Panc1 (cell line): ENCODE measurements at regions not wholly inside any gene's neighbourhood (a gene's known extent, or its start where the extent isn't known, plus 50 kb on each side); places are given as distances from the start of the nearest gene placed in this dataset.

Experiments
- ATAC-seq: fragments of 200-7000 bp; cut with Tn5 transposase; 2 replicates; pipeline ENCODE4 v1.9.1; 2020; ENCODE audit warnings: mild to moderate bottlenecking, moderate library complexity
- BruUV-seq: library from RNA; stranded (reverse); fragments of 400-500 nt; replicated peaks from 2 replicates; lab custom pipeline; 2021; lab: Mats Ljungman, UMichigan
- CTCF ChIA-PET: fragments of 300-600 bp; sonication (Branson Sonifier 250); formaldehyde crosslinking; loops from one replicate; lab custom pipeline; 2022; ENCODE audit warnings: antibody characterized with exemption; lab: Charles Lee
- POLR2A ChIA-PET: fragments of 300-600 bp; sonication (Branson Sonifier 250); formaldehyde crosslinking; loops from one replicate; lab custom pipeline; 2022; ENCODE audit warnings: antibody characterized with exemption; lab: Charles Lee
- DNase-seq: peaks from one replicate; pipeline ENCODE4 v3.0.0-alpha.2; 2010; ENCODE audit warnings: low read depth, low spot score
- H3K27ac ChIP-seq: 2 replicates; pipeline ENCODE4 v1.5.1; 2011; ENCODE audit warnings: mild to moderate bottlenecking, low read length, inconsistent platforms
- H3K27me3 ChIP-seq: fragments of 200-500 bp; sonication (Bioruptor generic); 2 replicates; pipeline ENCODE4 v1.6.0; 2014; ENCODE audit warnings: low read length, inconsistent platforms; ENCODE audit not compliant: control insufficient read depth, insufficient read depth
- H3K36me3 ChIP-seq: fragments of 200-500 bp; sonication (Bioruptor generic); 2 replicates; pipeline ENCODE4 v1.5.1; 2014; ENCODE audit warnings: inconsistent platforms, mild to moderate bottlenecking, low read length, moderate library complexity; ENCODE audit not compliant: control insufficient read depth, insufficient read depth
- H3K4me1 ChIP-seq: 2 replicates; pipeline ENCODE4 v1.5.1; 2011; ENCODE audit warnings: inconsistent platforms, mild to moderate bottlenecking, low read length, moderate library complexity; ENCODE audit not compliant: control insufficient read depth, insufficient read depth
- H3K4me3 ChIP-seq, 2 experiments: 2 replicates each; pipeline ENCODE4 v1.5.1; 2011 to 2012; ENCODE audit warnings: low read depth in 2 of 2, low read length in 2 of 2, mild to moderate bottlenecking in 2 of 2, inconsistent platforms in 1 of 2, moderate library complexity in 1 of 2
- H3K9me3 ChIP-seq: fragments of 200-500 bp; sonication (Bioruptor generic); 2 replicates; pipeline ENCODE4 v1.5.1; 2014; ENCODE audit warnings: low read depth, mild to moderate bottlenecking, inconsistent platforms, low read length, moderate library complexity; ENCODE audit not compliant: control insufficient read depth, insufficient read depth
- POLR2AphosphoS5 ChIP-seq: IDR thresholded peaks from 2 replicates; pipeline ENCODE4 v1.6.1; 2012; ENCODE audit warnings: mild to moderate bottlenecking, low read depth, low read length, moderate library complexity
- SIN3A ChIP-seq: IDR thresholded peaks from 2 replicates; pipeline ENCODE4 v1.6.1; 2012; ENCODE audit warnings: low read depth, mild to moderate bottlenecking, low read length, moderate library complexity, borderline replicate concordance; ENCODE audit not compliant: insufficient read depth
- TCF7L2 ChIP-seq: IDR thresholded peaks from 2 replicates; pipeline ENCODE4 v1.6.1; 2011; ENCODE audit warnings: mild to moderate bottlenecking, low read depth, low read length, inconsistent platforms
- in situ Hi-C: cut with HindIII; loops from 2 replicates; pipeline ENCODE4 v1.10.0; 2016; ENCODE audit warnings: low sequenced_read_pairs, low pct_unique_long_range_greater_than_20kb
- intact Hi-C: fragments of 100-400 bp; cut with micrococcal nuclease; formaldehyde crosslinking; loops from one replicate; pipeline ENCODE4 v1.10.0; 2022; ENCODE audit not compliant: unreplicated experiment
- TF ChIP-seq, protein P1 (sequence below), 2 experiments: IDR thresholded peaks; 2 replicates each; pipeline ENCODE4 v1.6.1; 2011 to 2012; ENCODE audit warnings: low read depth in 2 of 2, control low read depth in 1 of 2, low read length in 1 of 2, mild to moderate bottlenecking in 1 of 2, moderate library complexity in 1 of 2; ENCODE audit not compliant: insufficient read depth in 1 of 2
- TF ChIP-seq, protein P2 (sequence below): fragments of 450-650 bp; IDR thresholded peaks from 2 replicates; pipeline ENCODE4 v1.5.1; 2017; ENCODE audit warnings: mild to moderate bottlenecking

DNA sequence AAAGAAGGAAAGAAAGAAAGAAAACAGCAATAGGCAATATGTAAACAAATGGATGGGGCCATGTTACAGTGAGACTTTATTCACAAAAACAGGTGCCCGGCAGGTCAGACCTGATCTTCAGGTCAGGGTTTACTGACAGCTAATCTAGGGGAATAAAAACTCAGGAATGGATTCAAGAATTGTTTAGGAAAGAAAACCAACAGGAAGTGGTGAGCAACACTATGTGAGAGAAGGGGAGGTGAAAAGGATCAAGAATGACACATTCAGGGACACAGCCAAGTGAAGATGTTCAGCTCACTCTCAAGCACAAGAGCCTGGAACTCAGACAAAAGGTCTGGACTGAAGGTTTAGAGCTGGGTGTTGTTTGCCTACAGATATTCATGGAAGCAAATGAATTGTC, 244.5 kb downstream of the EFNB2 start:
- H3K27me3 ChIP-seq = no peaks in the 10 kb centered on the region
- BruUV-seq = no TSS peak
- H3K9me3 ChIP-seq = no peaks in the 10 kb centered on the region
- no peak for TF ChIP-seq SIN3A
- no peak for TF ChIP-seq POLR2AphosphoS5
- TF ChIP-seq, protein P1, sequence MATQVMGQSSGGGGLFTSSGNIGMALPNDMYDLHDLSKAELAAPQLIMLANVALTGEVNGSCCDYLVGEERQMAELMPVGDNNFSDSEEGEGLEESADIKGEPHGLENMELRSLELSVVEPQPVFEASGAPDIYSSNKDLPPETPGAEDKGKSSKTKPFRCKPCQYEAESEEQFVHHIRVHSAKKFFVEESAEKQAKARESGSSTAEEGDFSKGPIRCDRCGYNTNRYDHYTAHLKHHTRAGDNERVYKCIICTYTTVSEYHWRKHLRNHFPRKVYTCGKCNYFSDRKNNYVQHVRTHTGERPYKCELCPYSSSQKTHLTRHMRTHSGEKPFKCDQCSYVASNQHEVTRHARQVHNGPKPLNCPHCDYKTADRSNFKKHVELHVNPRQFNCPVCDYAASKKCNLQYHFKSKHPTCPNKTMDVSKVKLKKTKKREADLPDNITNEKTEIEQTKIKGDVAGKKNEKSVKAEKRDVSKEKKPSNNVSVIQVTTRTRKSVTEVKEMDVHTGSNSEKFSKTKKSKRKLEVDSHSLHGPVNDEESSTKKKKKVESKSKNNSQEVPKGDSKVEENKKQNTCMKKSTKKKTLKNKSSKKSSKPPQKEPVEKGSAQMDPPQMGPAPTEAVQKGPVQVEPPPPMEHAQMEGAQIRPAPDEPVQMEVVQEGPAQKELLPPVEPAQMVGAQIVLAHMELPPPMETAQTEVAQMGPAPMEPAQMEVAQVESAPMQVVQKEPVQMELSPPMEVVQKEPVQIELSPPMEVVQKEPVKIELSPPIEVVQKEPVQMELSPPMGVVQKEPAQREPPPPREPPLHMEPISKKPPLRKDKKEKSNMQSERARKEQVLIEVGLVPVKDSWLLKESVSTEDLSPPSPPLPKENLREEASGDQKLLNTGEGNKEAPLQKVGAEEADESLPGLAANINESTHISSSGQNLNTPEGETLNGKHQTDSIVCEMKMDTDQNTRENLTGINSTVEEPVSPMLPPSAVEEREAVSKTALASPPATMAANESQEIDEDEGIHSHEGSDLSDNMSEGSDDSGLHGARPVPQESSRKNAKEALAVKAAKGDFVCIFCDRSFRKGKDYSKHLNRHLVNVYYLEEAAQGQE (IDR thresholded peaks at IDR 0.05; ENCODE audit: insufficient read depth in 1 of 2, low read depth in 2 of 2, low read length in 1 of 2) = no peak
- TF ChIP-seq TCF7L2 = no peak
- TF ChIP-seq, protein P2, sequence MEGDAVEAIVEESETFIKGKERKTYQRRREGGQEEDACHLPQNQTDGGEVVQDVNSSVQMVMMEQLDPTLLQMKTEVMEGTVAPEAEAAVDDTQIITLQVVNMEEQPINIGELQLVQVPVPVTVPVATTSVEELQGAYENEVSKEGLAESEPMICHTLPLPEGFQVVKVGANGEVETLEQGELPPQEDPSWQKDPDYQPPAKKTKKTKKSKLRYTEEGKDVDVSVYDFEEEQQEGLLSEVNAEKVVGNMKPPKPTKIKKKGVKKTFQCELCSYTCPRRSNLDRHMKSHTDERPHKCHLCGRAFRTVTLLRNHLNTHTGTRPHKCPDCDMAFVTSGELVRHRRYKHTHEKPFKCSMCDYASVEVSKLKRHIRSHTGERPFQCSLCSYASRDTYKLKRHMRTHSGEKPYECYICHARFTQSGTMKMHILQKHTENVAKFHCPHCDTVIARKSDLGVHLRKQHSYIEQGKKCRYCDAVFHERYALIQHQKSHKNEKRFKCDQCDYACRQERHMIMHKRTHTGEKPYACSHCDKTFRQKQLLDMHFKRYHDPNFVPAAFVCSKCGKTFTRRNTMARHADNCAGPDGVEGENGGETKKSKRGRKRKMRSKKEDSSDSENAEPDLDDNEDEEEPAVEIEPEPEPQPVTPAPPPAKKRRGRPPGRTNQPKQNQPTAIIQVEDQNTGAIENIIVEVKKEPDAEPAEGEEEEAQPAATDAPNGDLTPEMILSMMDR = no peak
- no peak overlapping the region for H3K27ac ChIP-seq
- H3K4me1 ChIP-seq = no peaks in the 10 kb centered on the region
- ChIA-PET CTCF (no interaction called here), POLR2A (no interaction called here)
- ATAC-seq (no peak), DNase-seq (no peak)
- H3K36me3 ChIP-seq = no peaks in the 10 kb centered on the region
- intact Hi-C loops (no loop called here), in situ Hi-C loops (no loop called here)
- H3K4me3 ChIP-seq = no peak overlapping the region

DNA sequence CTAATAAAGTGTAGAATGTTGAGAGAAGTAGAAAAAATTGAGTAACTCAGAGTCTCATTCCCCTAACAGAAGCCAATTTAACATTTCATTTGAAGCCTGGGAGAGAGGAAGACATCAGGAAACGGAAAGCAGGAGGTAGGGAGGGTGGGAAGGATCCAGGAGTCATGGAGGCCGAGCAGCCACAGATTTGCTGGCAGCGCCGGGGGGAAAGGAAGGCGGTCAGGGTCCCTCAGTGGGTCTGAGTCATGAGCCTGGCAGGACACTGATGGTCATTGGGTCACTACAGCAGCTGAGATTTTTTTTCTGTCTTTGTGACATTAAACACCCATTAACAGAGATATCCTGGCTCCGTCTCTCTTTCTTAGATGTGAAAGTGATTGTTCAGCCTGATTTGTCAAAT, 248.1 kb downstream of the EFNB2 start:
- in situ Hi-C loops (no loop called here), intact Hi-C loops (no loop called here)
- DNase-seq (no peak), ATAC-seq (no peak)
- Histone ChIP-seq H3K36me3 (no peaks in the 10 kb centered on the region), H3K4me3 (no peak overlapping the region), H3K9me3 (no peaks in the 10 kb centered on the region), H3K4me1 (no peaks in the 10 kb centered on the region), H3K27me3 (no peaks in the 10 kb centered on the region), H3K27ac (no peak overlapping the region)
- ChIA-PET POLR2A (no interaction called here), CTCF (no interaction called here)
- BruUV-seq = no TSS peak
- TF ChIP-seq, protein P1 (IDR thresholded peaks at IDR 0.05; ENCODE audit: insufficient read depth in 1 of 2, low read depth in 2 of 2, low read length in 1 of 2) = no peak
- TF ChIP-seq, protein P2 = no peak
- TF ChIP-seq SIN3A (no peak), TCF7L2 (no peak), POLR2AphosphoS5 (no peak)
